Calu3 (cell line): ENCODE measurements at regions not wholly inside any gene's neighbourhood (a gene's known extent, or its start where the extent isn't known, plus 50 kb on each side); places are given as distances from the start of the nearest gene placed in this dataset.

Source experiments
- BruUV-seq: library from RNA; stranded (reverse); fragments of 400-500 nt; replicated peaks from 2 replicates; lab custom pipeline; 2021; lab: Mats Ljungman, UMichigan
- CTCF ChIA-PET: fragments of 300-600 bp; sonication (Branson Sonifier 250); formaldehyde crosslinking; loops from one replicate; lab custom pipeline; 2022; ENCODE audit warnings: antibody characterized with exemption; lab: Charles Lee
- DNase-seq: peaks from one replicate; pipeline ENCODE4 v3.0.0; 2022
- H3K27ac Mint-ChIP-seq: one replicate; pipeline ENCODE4 v1.8.0; 2022; ENCODE audit warnings: mixed read lengths; ENCODE audit not compliant: unreplicated experiment
- H3K27me3 Mint-ChIP-seq: one replicate; pipeline ENCODE4 v1.8.0; 2022; ENCODE audit warnings: mixed read lengths; ENCODE audit not compliant: unreplicated experiment
- H3K36me3 Mint-ChIP-seq: one replicate; pipeline ENCODE4 v1.8.0; 2022; ENCODE audit warnings: mild to moderate bottlenecking, moderate library complexity, mixed read lengths; ENCODE audit not compliant: insufficient read depth, unreplicated experiment
- H3K4me1 Mint-ChIP-seq: one replicate; pipeline ENCODE4 v1.8.0; 2022; ENCODE audit warnings: mild to moderate bottlenecking, low read depth, mixed read lengths; ENCODE audit not compliant: unreplicated experiment
- H3K4me3 Mint-ChIP-seq: one replicate; pipeline ENCODE4 v1.8.0; 2022; ENCODE audit warnings: mild to moderate bottlenecking, low read depth, moderate library complexity, mixed read lengths; ENCODE audit not compliant: unreplicated experiment
- H3K9me3 Mint-ChIP-seq: one replicate; pipeline ENCODE4 v1.8.0; 2022; ENCODE audit warnings: low read depth, mixed read lengths; ENCODE audit not compliant: unreplicated experiment
- intact Hi-C: fragments of 100-400 bp; cut with micrococcal nuclease; formaldehyde crosslinking; loops from one replicate; pipeline ENCODE4 v1.10.0; 2022; ENCODE audit not compliant: unreplicated experiment
- TF ChIP-seq, protein P1 (sequence below): fragments of 200-600 bp; IDR thresholded peaks from one replicate; pipeline ENCODE4 v1.8.0; 2022; ENCODE audit warnings: antibody characterized with exemption; ENCODE audit not compliant: unreplicated experiment

DNA sequence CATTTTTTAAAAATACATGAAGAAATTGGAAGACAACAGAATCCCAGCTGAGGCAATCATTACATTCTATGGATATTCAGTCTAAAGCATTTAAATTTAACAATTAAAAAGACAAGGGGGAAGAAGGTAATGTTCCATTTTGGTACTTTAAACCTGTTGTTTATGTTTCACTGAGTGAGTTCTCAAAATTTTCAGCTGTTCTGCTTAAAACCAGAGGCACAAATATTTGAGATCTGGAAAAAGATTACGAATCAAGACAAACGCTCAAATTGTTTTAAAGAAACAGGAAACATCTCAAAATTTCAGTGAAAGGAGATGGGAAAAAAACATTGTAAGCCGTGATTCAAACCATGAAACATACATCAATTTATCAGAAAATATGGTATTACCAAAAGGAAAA, 656.2 kb upstream of the CHAC2 start:
- BruUV-seq: no TSS peak
- Mint-ChIP-seq H3K36me3 (no peaks in the 10 kb centered on the region), H3K4me3 (no peak overlapping the region), H3K27ac (no peak overlapping the region), H3K27me3 (no peaks in the 10 kb centered on the region), H3K9me3 (peaks cover 8% of the 10 kb centered on the region), H3K4me1 (no peaks in the 10 kb centered on the region)
- TF ChIP-seq, protein P1, sequence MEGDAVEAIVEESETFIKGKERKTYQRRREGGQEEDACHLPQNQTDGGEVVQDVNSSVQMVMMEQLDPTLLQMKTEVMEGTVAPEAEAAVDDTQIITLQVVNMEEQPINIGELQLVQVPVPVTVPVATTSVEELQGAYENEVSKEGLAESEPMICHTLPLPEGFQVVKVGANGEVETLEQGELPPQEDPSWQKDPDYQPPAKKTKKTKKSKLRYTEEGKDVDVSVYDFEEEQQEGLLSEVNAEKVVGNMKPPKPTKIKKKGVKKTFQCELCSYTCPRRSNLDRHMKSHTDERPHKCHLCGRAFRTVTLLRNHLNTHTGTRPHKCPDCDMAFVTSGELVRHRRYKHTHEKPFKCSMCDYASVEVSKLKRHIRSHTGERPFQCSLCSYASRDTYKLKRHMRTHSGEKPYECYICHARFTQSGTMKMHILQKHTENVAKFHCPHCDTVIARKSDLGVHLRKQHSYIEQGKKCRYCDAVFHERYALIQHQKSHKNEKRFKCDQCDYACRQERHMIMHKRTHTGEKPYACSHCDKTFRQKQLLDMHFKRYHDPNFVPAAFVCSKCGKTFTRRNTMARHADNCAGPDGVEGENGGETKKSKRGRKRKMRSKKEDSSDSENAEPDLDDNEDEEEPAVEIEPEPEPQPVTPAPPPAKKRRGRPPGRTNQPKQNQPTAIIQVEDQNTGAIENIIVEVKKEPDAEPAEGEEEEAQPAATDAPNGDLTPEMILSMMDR: no peak
- DNase-seq: no peak
- CTCF ChIA-PET: no interaction called here
- intact Hi-C loops: no loop called here

DNA sequence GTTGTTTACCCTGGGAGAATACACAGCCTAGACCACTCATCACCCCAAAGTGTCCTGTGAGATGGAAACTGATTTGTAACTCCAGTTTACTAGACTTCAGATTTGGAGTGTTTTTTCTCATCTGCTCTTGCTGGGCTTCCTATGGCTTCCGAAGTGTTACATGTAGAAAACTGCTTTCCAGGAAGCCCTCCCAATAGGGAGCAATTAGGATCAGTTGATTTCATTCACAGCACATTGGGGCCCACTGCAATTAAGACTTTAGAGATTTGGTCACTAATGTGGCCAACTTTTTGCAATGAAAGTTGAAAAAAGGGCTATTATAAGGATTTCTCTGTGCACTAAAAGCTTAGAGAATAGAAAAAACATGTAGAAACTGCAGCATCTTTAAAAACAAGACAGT, 656.6 kb upstream of the CHAC2 start:
- intact Hi-C loops: no loop called here
- CTCF ChIA-PET: no interaction called here
- TF ChIP-seq, protein P1: no peak
- Mint-ChIP-seq H3K4me1 (no peaks in the 10 kb centered on the region), H3K27ac (no peak overlapping the region), H3K27me3 (no peaks in the 10 kb centered on the region), H3K36me3 (no peaks in the 10 kb centered on the region), H3K4me3 (no peak overlapping the region), H3K9me3 (peaks cover 8% of the 10 kb centered on the region)
- no peak for DNase-seq
- no TSS peak for BruUV-seq

DNA sequence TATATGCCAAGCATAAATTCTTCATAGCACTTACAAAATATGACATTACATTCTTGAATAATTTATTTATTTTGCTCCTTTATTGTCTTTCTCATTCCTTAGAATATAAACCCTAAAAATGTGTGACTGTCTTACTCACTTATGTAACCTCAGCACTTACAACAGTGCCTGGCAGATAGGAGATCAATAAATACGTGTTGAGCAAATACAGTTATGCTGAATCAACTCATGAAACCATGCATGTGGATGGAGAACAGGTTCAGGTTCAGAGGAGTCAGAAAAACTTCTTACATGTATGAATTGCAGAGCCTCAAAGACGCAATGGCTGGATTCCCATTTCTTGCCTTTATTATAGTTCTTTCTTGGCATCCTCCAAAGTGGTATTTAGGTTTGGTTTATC, 659.4 kb upstream of the CHAC2 start:
- Mint-ChIP-seq H3K27me3 (no peaks in the 10 kb centered on the region), H3K9me3 (peaks cover 8% of the 10 kb centered on the region), H3K27ac (no peak overlapping the region), H3K4me1 (peaks cover 13% of the 10 kb centered on the region), H3K4me3 (no peak overlapping the region), H3K36me3 (peaks cover 6% of the 10 kb centered on the region)
- intact Hi-C loops: no loop called here
- no peak for DNase-seq
- no TSS peak for BruUV-seq
- CTCF ChIA-PET: no interaction called here
- TF ChIP-seq, protein P1: no peak

DNA sequence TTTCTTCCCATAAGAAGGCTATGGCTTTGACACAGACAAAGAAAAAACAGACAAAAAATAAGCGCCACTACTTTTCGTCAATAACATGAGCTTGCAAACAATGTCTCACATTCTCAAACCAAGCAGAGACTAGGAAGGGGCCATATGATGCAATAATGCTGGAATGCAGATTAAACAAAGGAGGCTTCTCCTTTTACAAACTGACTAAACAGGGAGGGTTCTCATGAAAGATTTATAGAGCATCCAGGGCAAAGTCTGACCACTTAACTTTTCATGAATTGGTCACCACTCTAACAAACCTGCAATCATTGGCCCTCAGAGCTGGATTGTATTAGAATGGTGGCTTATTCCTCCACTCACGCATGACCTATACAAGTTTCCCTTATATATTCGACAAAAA, 663.3 kb upstream of the CHAC2 start:
- Mint-ChIP-seq H3K4me3 (no peak overlapping the region), H3K9me3 (no peaks in the 10 kb centered on the region), H3K4me1 (peaks cover 29% of the 10 kb centered on the region), H3K36me3 (peaks cover 6% of the 10 kb centered on the region), H3K27ac (peak overlapping the region; percentile 50), H3K27me3 (no peaks in the 10 kb centered on the region)
- intact Hi-C loops: loop anchor here (5.0 kb wide), 2 partner anchors 87 to 98 kb away; no protein-coding TSS in a partner anchor
- peak; percentile 56 for DNase-seq
- TF ChIP-seq, protein P1: no peak
- CTCF ChIA-PET: interaction anchor here (0.6 to 1.6 kb wide), 3 partner anchors 85 to 187 kb away, joined by 3 read pairs; no protein-coding TSS in a partner anchor
- BruUV-seq: no TSS peak
